MCF 10A (cell line): ENCODE measurements at regions not wholly inside any gene's neighbourhood (a gene's known extent, or its start where the extent isn't known, plus 50 kb on each side); places are given as distances from the start of the nearest gene placed in this dataset.

Source experiments
- BruUV-seq: library from RNA; stranded (reverse); fragments of 400-500 nt; replicated peaks from 2 replicates; lab custom pipeline; 2021; lab: Mats Ljungman, UMichigan
- CTCF ChIA-PET: fragments of 300-600 bp; sonication (Branson Sonifier 250); formaldehyde crosslinking; extraction: SDS; loops from one replicate; lab custom pipeline; 2021; ENCODE audit warnings: antibody characterized with exemption, inconsistent platforms; lab: Yijun Ruan, JAX
- POLR2A ChIA-PET: fragments of 300-600, 350-650 bp; sonication (Branson Sonifier 250); formaldehyde crosslinking; extraction: SDS; loops from one replicate; lab custom pipeline; 2020; ENCODE audit warnings: antibody characterized with exemption, inconsistent platforms; lab: Yijun Ruan, JAX
- DNase-seq: peaks from one replicate; pipeline ENCODE4 v3.0.0-alpha.2; 2018; ENCODE audit not compliant: unreplicated experiment
- H3K27ac Mint-ChIP-seq: one replicate; pipeline ENCODE4 v1.8.0; 2022; ENCODE audit warnings: mild to moderate bottlenecking, low read depth, mixed read lengths; ENCODE audit not compliant: unreplicated experiment
- H3K27me3 Mint-ChIP-seq: one replicate; pipeline ENCODE4 v1.8.0; 2022; ENCODE audit warnings: mixed read lengths; ENCODE audit not compliant: insufficient read depth, unreplicated experiment
- H3K36me3 Mint-ChIP-seq: one replicate; pipeline ENCODE4 v1.8.0; 2022; ENCODE audit warnings: mild to moderate bottlenecking, moderate library complexity, mixed read lengths; ENCODE audit not compliant: insufficient read depth, unreplicated experiment
- H3K4me1 Mint-ChIP-seq: one replicate; pipeline ENCODE4 v1.8.0; 2022; ENCODE audit warnings: mixed read lengths; ENCODE audit not compliant: insufficient read depth, unreplicated experiment
- H3K4me3 Mint-ChIP-seq: one replicate; pipeline ENCODE4 v1.8.0; 2022; ENCODE audit warnings: mild to moderate bottlenecking, moderate library complexity, mixed read lengths; ENCODE audit not compliant: unreplicated experiment
- H3K9me3 Mint-ChIP-seq: one replicate; pipeline ENCODE4 v1.8.0; 2022; ENCODE audit warnings: mixed read lengths; ENCODE audit not compliant: unreplicated experiment
- intact Hi-C: fragments of 100-400 bp; cut with micrococcal nuclease; formaldehyde crosslinking; loops from 2 replicates; pipeline ENCODE4 v1.14.1; 2022
- TF ChIP-seq, protein P1 (sequence below): fragments of 200-600 bp; IDR thresholded peaks from one replicate; pipeline ENCODE4 v1.8.0; 2022; ENCODE audit warnings: antibody characterized with exemption, mild to moderate bottlenecking; ENCODE audit not compliant: unreplicated experiment

DNA sequence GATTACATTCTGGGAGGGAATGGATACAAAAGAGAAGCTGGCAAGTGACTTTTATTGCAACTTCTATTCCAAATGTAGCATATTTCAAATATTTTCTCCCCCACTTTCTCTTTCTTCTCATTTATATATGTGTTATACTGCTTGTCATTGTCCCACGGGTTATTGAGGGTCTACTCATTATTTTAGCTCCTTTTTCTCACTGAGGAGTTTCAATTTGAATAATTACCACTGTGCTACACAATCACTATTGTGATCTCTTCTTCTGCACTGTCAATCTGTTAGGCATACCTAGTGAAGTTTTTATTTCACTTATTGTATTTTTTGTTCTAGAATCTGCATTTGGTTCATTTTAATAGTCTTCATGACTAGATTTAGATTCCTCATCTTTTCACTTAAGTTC, 339.7 kb downstream of the PTPRC start:
- DNase-seq, result no peak
- H3K27me3 Mint-ChIP-seq, result no peaks in the 10 kb centered on the region
- H3K9me3 Mint-ChIP-seq, result no peaks in the 10 kb centered on the region
- no peak overlapping the region for H3K27ac Mint-ChIP-seq
- intact Hi-C loops, result no loop called here
- no peak overlapping the region for H3K4me3 Mint-ChIP-seq
- H3K4me1 Mint-ChIP-seq, result no peaks in the 10 kb centered on the region
- CTCF ChIA-PET, result no interaction called here
- no peaks in the 10 kb centered on the region for H3K36me3 Mint-ChIP-seq
- no TSS peak for BruUV-seq
- TF ChIP-seq, protein P1, sequence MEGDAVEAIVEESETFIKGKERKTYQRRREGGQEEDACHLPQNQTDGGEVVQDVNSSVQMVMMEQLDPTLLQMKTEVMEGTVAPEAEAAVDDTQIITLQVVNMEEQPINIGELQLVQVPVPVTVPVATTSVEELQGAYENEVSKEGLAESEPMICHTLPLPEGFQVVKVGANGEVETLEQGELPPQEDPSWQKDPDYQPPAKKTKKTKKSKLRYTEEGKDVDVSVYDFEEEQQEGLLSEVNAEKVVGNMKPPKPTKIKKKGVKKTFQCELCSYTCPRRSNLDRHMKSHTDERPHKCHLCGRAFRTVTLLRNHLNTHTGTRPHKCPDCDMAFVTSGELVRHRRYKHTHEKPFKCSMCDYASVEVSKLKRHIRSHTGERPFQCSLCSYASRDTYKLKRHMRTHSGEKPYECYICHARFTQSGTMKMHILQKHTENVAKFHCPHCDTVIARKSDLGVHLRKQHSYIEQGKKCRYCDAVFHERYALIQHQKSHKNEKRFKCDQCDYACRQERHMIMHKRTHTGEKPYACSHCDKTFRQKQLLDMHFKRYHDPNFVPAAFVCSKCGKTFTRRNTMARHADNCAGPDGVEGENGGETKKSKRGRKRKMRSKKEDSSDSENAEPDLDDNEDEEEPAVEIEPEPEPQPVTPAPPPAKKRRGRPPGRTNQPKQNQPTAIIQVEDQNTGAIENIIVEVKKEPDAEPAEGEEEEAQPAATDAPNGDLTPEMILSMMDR, result no peak
- POLR2A ChIA-PET, result no interaction called here

DNA sequence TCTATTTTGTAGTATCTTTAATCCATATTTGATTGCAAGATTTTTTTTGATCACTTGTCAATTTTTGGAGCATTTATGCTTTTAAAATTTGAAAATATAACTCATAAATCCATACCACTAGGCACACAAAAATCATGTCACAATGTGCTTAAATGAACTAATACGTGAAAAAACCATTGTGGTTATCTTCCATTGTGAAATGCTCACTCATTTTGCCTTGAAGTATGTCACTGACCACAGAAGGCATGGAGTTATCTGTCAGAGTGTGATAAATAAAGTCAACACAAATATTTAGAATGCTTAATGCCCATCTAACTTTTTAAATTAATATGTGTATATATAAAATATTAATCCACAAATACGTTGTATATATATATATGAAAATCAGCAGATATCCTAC, 347.2 kb downstream of the PTPRC start:
- Mint-ChIP-seq H3K4me1 (no peaks in the 10 kb centered on the region), H3K27ac (no peak overlapping the region), H3K9me3 (no peaks in the 10 kb centered on the region), H3K4me3 (no peak overlapping the region), H3K36me3 (no peaks in the 10 kb centered on the region), H3K27me3 (no peaks in the 10 kb centered on the region)
- ChIA-PET CTCF (no interaction called here), POLR2A (interaction anchor here (1.2 kb wide), 1 partner anchor 9 kb away, joined by 5 read pairs; no protein-coding TSS in a partner anchor)
- DNase-seq, result no peak
- intact Hi-C loops, result no loop called here
- no TSS peak for BruUV-seq
- TF ChIP-seq, protein P1, result no peak

DNA sequence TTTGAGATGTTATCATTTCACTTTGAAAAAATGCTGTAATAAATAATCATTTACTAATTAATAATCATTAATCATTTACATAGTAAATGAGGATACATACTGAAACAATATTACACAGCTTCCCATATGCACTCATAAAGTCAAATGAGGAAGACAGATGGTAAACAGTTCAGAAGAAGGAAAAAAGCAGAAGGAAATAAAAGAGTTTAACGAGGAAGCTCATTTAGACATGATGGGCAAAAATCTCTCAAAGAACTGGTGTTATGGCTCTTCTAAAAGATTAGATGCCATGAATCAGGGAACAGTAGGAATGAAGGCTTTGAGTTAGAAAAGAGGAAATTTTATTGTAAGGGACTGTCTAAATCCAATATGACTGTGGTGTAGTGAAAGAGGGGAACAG, 347.6 kb downstream of the PTPRC start:
- no peaks in the 10 kb centered on the region for H3K36me3 Mint-ChIP-seq
- BruUV-seq, result no TSS peak

GRCh38 chr1:199002661-199003060, 363.8 kb downstream of the PTPRC start:
- Mint-ChIP-seq H3K27ac (no peak overlapping the region), H3K4me3 (no peak overlapping the region), H3K36me3 (no peaks in the 10 kb centered on the region), H3K27me3 (no peaks in the 10 kb centered on the region), H3K4me1 (no peaks in the 10 kb centered on the region), H3K9me3 (no peaks in the 10 kb centered on the region)
- ChIA-PET CTCF (interaction anchor here (0.6 kb wide), 1 partner anchor 298 kb away, joined by 3 read pairs; no protein-coding TSS in a partner anchor), POLR2A (interaction anchor here (0.6 kb wide), 1 partner anchor 265 kb away, joined by 3 read pairs; no protein-coding TSS in a partner anchor)
- no TSS peak for BruUV-seq
- TF ChIP-seq, protein P1, result no peak
- no peak for DNase-seq
- intact Hi-C loops, result no loop called here

More for the DNA sequence above, 347.6 kb downstream of the PTPRC start:
- POLR2A ChIA-PET, result interaction anchor here (1.2 kb wide), 1 partner anchor 8 kb away, joined by 5 read pairs; no protein-coding TSS in a partner anchor
- Mint-ChIP-seq H3K4me1 (no peaks in the 10 kb centered on the region), H3K4me3 (no peak overlapping the region), H3K27me3 (no peaks in the 10 kb centered on the region), H3K9me3 (no peaks in the 10 kb centered on the region), H3K27ac (no peak overlapping the region)
- intact Hi-C loops, result no loop called here
- DNase-seq, result no peak
- CTCF ChIA-PET, result interaction anchor here (0.6 kb wide), 1 partner anchor 13 kb away, joined by 3 read pairs; no protein-coding TSS in a partner anchor
- TF ChIP-seq, protein P1, result no peak
